IMR-90 (cell line): ENCODE measurements at regions not wholly inside any gene's neighbourhood (a gene's known extent, or its start where the extent isn't known, plus 50 kb on each side); places are given as distances from the start of the nearest gene placed in this dataset.

Experiments used
- ATAC-seq: fragments of 200-7000 bp; cut with Tn5 transposase; 2 replicates; pipeline ENCODE4 v1.9.1; 2020; ENCODE audit warnings: low read depth, mild to moderate bottlenecking, moderate library complexity
- BruUV-seq: library from RNA; stranded (reverse); fragments of 400-500 nt; replicated peaks from 2 replicates; lab custom pipeline; 2021; lab: Mats Ljungman, UMichigan
- CTCF ChIA-PET: fragments of 300-600 bp; formaldehyde crosslinking; extraction: SDS; loops from one replicate; lab custom pipeline; 2021; ENCODE audit warnings: antibody characterized with exemption; lab: Yijun Ruan, JAX
- POLR2A ChIA-PET: fragments of 300-600 bp; sonication (Branson Sonifier 250); formaldehyde crosslinking; loops from one replicate; lab custom pipeline; 2022; ENCODE audit warnings: antibody characterized with exemption; ENCODE audit not compliant: unreplicated experiment; lab: Charles Lee
- DNase-seq: peaks from one replicate; pipeline ENCODE4 v3.0.0; 2013
- H2AFZ ChIP-seq: replicated peaks from 2 replicates; pipeline ENCODE3; 2013; ENCODE audit warnings: low read length, mild to moderate bottlenecking; ENCODE audit not compliant: poor library complexity
- H2AK5ac ChIP-seq: 2 replicates; pipeline ENCODE4 v1.6.1; 2013; ENCODE audit warnings: low read depth, low read length, inconsistent platforms
- H2AK9ac ChIP-seq: replicated peaks from 2 replicates; pipeline ENCODE3; 2013; ENCODE audit warnings: mild to moderate bottlenecking, low read depth, low read length, moderate library complexity; ENCODE audit not compliant: poor library complexity
- H2BK120ac ChIP-seq: 2 replicates; pipeline ENCODE4 v1.6.1; 2013; ENCODE audit warnings: low read depth, low read length, inconsistent platforms
- H2BK15ac ChIP-seq: 3 replicates; pipeline ENCODE4 v1.6.1; 2013; ENCODE audit warnings: low read depth, low read length, inconsistent platforms
- H2BK20ac ChIP-seq: 2 replicates; pipeline ENCODE4 v1.6.1; 2013; ENCODE audit warnings: low read depth, mild to moderate bottlenecking, inconsistent platforms, low read length, moderate library complexity
- H2BK5ac ChIP-seq: 2 replicates; pipeline ENCODE4 v1.6.1; 2013; ENCODE audit warnings: mild to moderate bottlenecking, low read depth, low read length, inconsistent platforms; ENCODE audit not compliant: poor library complexity, severe bottlenecking
- H3K14ac ChIP-seq: replicated peaks from 2 replicates; pipeline ENCODE4 v1.6.1; 2013; ENCODE audit warnings: low read depth, low read length, inconsistent platforms
- H3K18ac ChIP-seq: 2 replicates; pipeline ENCODE4 v1.6.1; 2013; ENCODE audit warnings: low read depth, low read length, control low read depth
- H3K23ac ChIP-seq: 2 replicates; pipeline ENCODE4 v1.6.1; 2013; ENCODE audit warnings: low read depth, low read length, inconsistent platforms
- H3K27ac ChIP-seq: 2 replicates; pipeline ENCODE4 v1.5.1; 2013; ENCODE audit warnings: mild to moderate bottlenecking, control low read depth, low read length; ENCODE audit not compliant: insufficient read depth
- H3K27me3 ChIP-seq: 2 replicates; pipeline ENCODE4 v1.6.1; 2013; ENCODE audit warnings: low read length; ENCODE audit not compliant: control insufficient read depth, insufficient read depth
- H3K36me3 ChIP-seq: 2 replicates; pipeline ENCODE4 v1.6.1; 2013; ENCODE audit warnings: low read length, mixed read lengths; ENCODE audit not compliant: control insufficient read depth, insufficient read depth
- H3K4ac ChIP-seq: 2 replicates; pipeline ENCODE4 v1.6.1; 2013; ENCODE audit warnings: low read depth, low read length, inconsistent platforms
- H3K4me1 ChIP-seq: 2 replicates; pipeline ENCODE4 v1.6.1; 2013; ENCODE audit warnings: low read length, mixed read lengths; ENCODE audit not compliant: control insufficient read depth, insufficient read depth
- H3K4me2 ChIP-seq: 2 replicates; pipeline ENCODE4 v1.6.1; 2013; ENCODE audit warnings: low read depth, mild to moderate bottlenecking, control low read depth, low read length, moderate library complexity
- H3K4me3 ChIP-seq: 2 replicates; pipeline ENCODE4 v1.5.1; 2013; ENCODE audit warnings: low read depth, mild to moderate bottlenecking, control low read depth, low read length, moderate library complexity; ENCODE audit not compliant: insufficient read depth
- H3K56ac ChIP-seq: 2 replicates; pipeline ENCODE4 v1.6.1; 2013; ENCODE audit warnings: low read length, inconsistent platforms; ENCODE audit not compliant: insufficient read depth; ENCODE audit errors: extremely low read depth
- H3K79me1 ChIP-seq, 2 experiments: 2 replicates each; pipeline ENCODE4 v1.6.1; 2013; ENCODE audit warnings: low read length in 2 of 2, inconsistent platforms in 1 of 2, low read depth in 1 of 2
- H3K9ac ChIP-seq: 2 replicates; pipeline ENCODE4 v1.6.1; 2013; ENCODE audit warnings: low read depth, low read length, control low read depth
- H3K9me1 ChIP-seq: 2 replicates; pipeline ENCODE4 v1.6.1; 2013; ENCODE audit warnings: low read length, inconsistent platforms; ENCODE audit not compliant: insufficient read depth
- H3K9me3 ChIP-seq: 2 replicates; pipeline ENCODE4 v1.6.1; 2013; ENCODE audit warnings: low read length; ENCODE audit not compliant: control insufficient read depth, insufficient read depth
- H4K20me1 ChIP-seq: 2 replicates; pipeline ENCODE4 v1.6.1; 2013; ENCODE audit warnings: low read length, inconsistent platforms; ENCODE audit not compliant: insufficient read depth
- H4K5ac ChIP-seq: 2 replicates; pipeline ENCODE4 v1.6.1; 2013; ENCODE audit warnings: mild to moderate bottlenecking, low read depth, low read length, control low read depth
- H4K8ac ChIP-seq, 2 experiments: 2 replicates each; pipeline ENCODE4 v1.6.1; 2013; ENCODE audit warnings: low read depth in 2 of 2, low read length in 2 of 2, control low read depth in 1 of 2, inconsistent platforms in 1 of 2
- H4K91ac ChIP-seq: 2 replicates; pipeline ENCODE4 v1.6.1; 2013; ENCODE audit warnings: low read depth, low read length, inconsistent platforms; ENCODE audit not compliant: insufficient read depth
- BHLHE40 ChIP-seq: fragments of 150-350 bp; IDR thresholded peaks from 2 replicates; pipeline ENCODE4 v1.6.1; 2016; ENCODE audit warnings: mild to moderate bottlenecking, low read depth, low read length
- CHD1 ChIP-seq: IDR thresholded peaks from 2 replicates; pipeline ENCODE4 v1.6.1; 2012; ENCODE audit warnings: low read depth, low read length, improper control_type of control experiment
- FOS ChIP-seq: fragments of 150-350 bp; IDR thresholded peaks from 2 replicates; pipeline ENCODE4 v1.6.1; 2016; ENCODE audit warnings: low read depth, low read length
- MAZ ChIP-seq: IDR thresholded peaks from 2 replicates; pipeline ENCODE4 v1.6.1; 2012; ENCODE audit warnings: low read depth, mild to moderate bottlenecking, low read length, improper control_type of control experiment, moderate library complexity, borderline replicate concordance
- POLR2A ChIP-seq: IDR thresholded peaks from 2 replicates; pipeline ENCODE4 v1.6.1; 2012; ENCODE audit warnings: mild to moderate bottlenecking, low read depth, low read length
- RAD21 ChIP-seq: IDR thresholded peaks from 2 replicates; pipeline ENCODE4 v1.6.1; 2012; ENCODE audit warnings: low read length, improper control_type of control experiment
- RCOR1 ChIP-seq: IDR thresholded peaks from 2 replicates; pipeline ENCODE4 v1.6.1; 2012; ENCODE audit warnings: mild to moderate bottlenecking, low read length, improper control_type of control experiment; ENCODE audit not compliant: insufficient replicate concordance
- RFX5 ChIP-seq: IDR thresholded peaks from 2 replicates; pipeline ENCODE4 v1.8.0; 2012; ENCODE audit warnings: low read depth, mild to moderate bottlenecking, low read length, moderate library complexity
- WGBS, 2 experiments: methylation state at CpG; one replicate each; pipeline versions ENCODE4 v1.1.5 to v1.1.7; 2013; ENCODE audit warnings: missing lambda C conversion rate in 2 of 2; ENCODE audit not compliant: insufficient read length in 1 of 2; ENCODE audit errors: extremely low coverage in 2 of 2; 5-methylcytosine and 5-hydroxymethylcytosine counted together
- dilution Hi-C: fragments of 300-500 bp; cut with HindIII; formaldehyde crosslinking; loops from one replicate; pipeline ENCODE4 v1.14.3; 2018; ENCODE audit warnings: low sequenced_read_pairs; ENCODE audit not compliant: unreplicated experiment
- in situ Hi-C: fragments of 300-500 bp; cut with MboI; formaldehyde crosslinking; loops from 3 replicates; pipeline ENCODE4 v1.14.3; 2019; ENCODE audit warnings: low sequenced_read_pairs, inconsistent platforms, mixed read lengths
- intact Hi-C: fragments of 100-400 bp; cut with micrococcal nuclease; formaldehyde crosslinking; loops from 2 replicates; pipeline ENCODE4 v1.10.0; 2022

DNA sequence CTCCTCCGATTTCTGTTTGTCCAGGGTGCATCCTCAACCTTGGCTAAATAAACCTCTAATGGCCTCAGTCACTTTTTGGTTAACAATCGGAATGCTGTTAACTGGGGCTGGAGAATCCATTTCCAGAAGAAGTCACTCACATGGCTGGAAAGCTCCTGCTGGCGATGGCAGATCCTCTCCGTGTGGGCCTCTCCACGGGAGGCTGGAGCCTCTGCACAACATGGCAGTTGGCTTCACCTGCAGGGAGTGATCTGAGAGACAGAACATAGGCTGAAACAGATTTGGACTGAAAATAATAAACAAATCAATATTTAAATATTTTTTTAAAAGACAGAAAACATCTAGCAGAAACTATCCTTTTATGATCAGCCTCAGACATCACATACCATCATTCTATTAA lies 66.8 kb upstream of the FICD start:
- TF ChIP-seq FOS (no peak), BHLHE40 (no peak), CHD1 (no peak), RCOR1 (no peak), MAZ (no peak), RAD21 (no peak), POLR2A (no peak), RFX5 (no peak)
- in situ Hi-C loops (no loop called here), dilution Hi-C loops (no loop called here), intact Hi-C loops (no loop called here)
- ATAC-seq (no peak), DNase-seq (no peak)
- no peak overlapping the region for H3K23ac ChIP-seq
- no peaks in the 10 kb centered on the region for H3K4me1 ChIP-seq
- H4K8ac ChIP-seq = no peak overlapping the region
- no peaks in the 10 kb centered on the region for H3K27me3 ChIP-seq
- H3K4me3 ChIP-seq = no peak overlapping the region
- H3K27ac ChIP-seq = no peak overlapping the region
- no peak overlapping the region for H3K4ac ChIP-seq
- H2BK120ac ChIP-seq = no peak overlapping the region
- no peak overlapping the region for H2BK5ac ChIP-seq
- POLR2A ChIA-PET = no interaction called here
- CTCF ChIA-PET = no interaction called here
- H3K9me1 ChIP-seq = no peaks in the 10 kb centered on the region
- no peak overlapping the region for H3K9ac ChIP-seq
- no peak overlapping the region for H4K91ac ChIP-seq
- H3K9me3 ChIP-seq = no peaks in the 10 kb centered on the region
- no peaks in the 10 kb centered on the region for H4K20me1 ChIP-seq
- H2AFZ ChIP-seq = no peak overlapping the region
- no peak overlapping the region for H2AK5ac ChIP-seq
- H2AK9ac ChIP-seq = no peak overlapping the region
- H3K14ac ChIP-seq = no peak overlapping the region
- no TSS peak for BruUV-seq
- H3K79me1 ChIP-seq = no peaks in the 10 kb centered on the region
- no peak overlapping the region for H2BK20ac ChIP-seq
- no CpG with 5 or more reads among the region's 5 CpGs for WGBS, 2 experiments
- no peak overlapping the region for H3K18ac ChIP-seq
- H3K36me3 ChIP-seq = no peaks in the 10 kb centered on the region
- no peak overlapping the region for H3K56ac ChIP-seq
- H4K5ac ChIP-seq = no peak overlapping the region
- H2BK15ac ChIP-seq = no peak overlapping the region
- no peak overlapping the region for H3K4me2 ChIP-seq
